MCF 10A (cell line): ENCODE measurements at regions not wholly inside any gene's neighbourhood (a gene's known extent, or its start where the extent isn't known, plus 50 kb on each side); places are given as distances from the start of the nearest gene placed in this dataset.

Experiments
- BruUV-seq: library from RNA; stranded (reverse); fragments of 400-500 nt; replicated peaks from 2 replicates; lab custom pipeline; 2021; lab: Mats Ljungman, UMichigan
- CTCF ChIA-PET: fragments of 300-600 bp; sonication (Branson Sonifier 250); formaldehyde crosslinking; extraction: SDS; loops from one replicate; lab custom pipeline; 2021; ENCODE audit warnings: antibody characterized with exemption, inconsistent platforms; lab: Yijun Ruan, JAX
- POLR2A ChIA-PET: fragments of 300-600, 350-650 bp; sonication (Branson Sonifier 250); formaldehyde crosslinking; extraction: SDS; loops from one replicate; lab custom pipeline; 2020; ENCODE audit warnings: antibody characterized with exemption, inconsistent platforms; lab: Yijun Ruan, JAX
- DNase-seq: peaks from one replicate; pipeline ENCODE4 v3.0.0-alpha.2; 2018; ENCODE audit not compliant: unreplicated experiment
- H3K27ac Mint-ChIP-seq: one replicate; pipeline ENCODE4 v1.8.0; 2022; ENCODE audit warnings: mild to moderate bottlenecking, low read depth, mixed read lengths; ENCODE audit not compliant: unreplicated experiment
- H3K27me3 Mint-ChIP-seq: one replicate; pipeline ENCODE4 v1.8.0; 2022; ENCODE audit warnings: mixed read lengths; ENCODE audit not compliant: insufficient read depth, unreplicated experiment
- H3K36me3 Mint-ChIP-seq: one replicate; pipeline ENCODE4 v1.8.0; 2022; ENCODE audit warnings: mild to moderate bottlenecking, moderate library complexity, mixed read lengths; ENCODE audit not compliant: insufficient read depth, unreplicated experiment
- H3K4me1 Mint-ChIP-seq: one replicate; pipeline ENCODE4 v1.8.0; 2022; ENCODE audit warnings: mixed read lengths; ENCODE audit not compliant: insufficient read depth, unreplicated experiment
- H3K4me3 Mint-ChIP-seq: one replicate; pipeline ENCODE4 v1.8.0; 2022; ENCODE audit warnings: mild to moderate bottlenecking, moderate library complexity, mixed read lengths; ENCODE audit not compliant: unreplicated experiment
- H3K9me3 Mint-ChIP-seq: one replicate; pipeline ENCODE4 v1.8.0; 2022; ENCODE audit warnings: mixed read lengths; ENCODE audit not compliant: unreplicated experiment
- intact Hi-C: fragments of 100-400 bp; cut with micrococcal nuclease; formaldehyde crosslinking; loops from 2 replicates; pipeline ENCODE4 v1.14.1; 2022
- TF ChIP-seq, protein P1 (sequence below): fragments of 200-600 bp; IDR thresholded peaks from one replicate; pipeline ENCODE4 v1.8.0; 2022; ENCODE audit warnings: antibody characterized with exemption, mild to moderate bottlenecking; ENCODE audit not compliant: unreplicated experiment

DNA sequence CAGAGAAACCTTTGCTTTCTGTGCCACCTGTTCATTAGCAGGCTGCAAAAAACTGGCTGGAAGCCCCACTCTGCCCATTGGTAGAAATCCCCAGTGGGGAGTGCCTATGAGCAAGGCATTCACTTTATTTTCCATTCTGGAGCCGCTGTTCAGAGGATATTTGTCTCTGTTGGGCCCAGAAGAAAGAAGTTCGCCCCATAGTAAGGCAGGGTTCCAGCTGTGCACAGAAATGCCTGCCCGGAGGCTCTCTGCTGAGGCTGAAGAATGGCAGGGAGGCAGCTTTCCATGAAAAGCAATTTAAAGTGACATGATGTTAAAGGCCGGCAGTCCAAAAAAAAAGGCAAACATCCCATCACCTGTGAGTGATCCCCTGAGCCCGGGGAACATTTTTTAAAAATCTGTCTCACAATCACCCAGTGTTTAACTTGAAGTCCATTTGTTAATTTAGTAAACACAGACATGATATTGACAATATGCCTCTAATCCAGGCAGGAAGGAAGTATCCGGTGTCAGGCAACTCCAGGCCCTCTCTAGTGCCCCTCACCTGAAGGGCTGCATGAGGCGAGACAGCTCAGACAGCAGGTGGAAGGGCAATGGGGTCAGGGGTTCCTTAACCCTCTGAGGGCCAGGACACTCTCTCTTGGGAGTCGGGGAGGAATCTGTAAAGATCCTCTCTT is 265.1 kb upstream of the SIX2 start:
- Mint-ChIP-seq H3K9me3 (no peaks in the 10 kb centered on the region), H3K4me3 (no peak overlapping the region), H3K27me3 (no peaks in the 10 kb centered on the region), H3K4me1 (peaks cover 16% of the 10 kb centered on the region), H3K27ac (no peak overlapping the region), H3K36me3 (no peaks in the 10 kb centered on the region)
- POLR2A ChIA-PET: no interaction called here
- intact Hi-C loops: no loop called here
- TF ChIP-seq, protein P1, sequence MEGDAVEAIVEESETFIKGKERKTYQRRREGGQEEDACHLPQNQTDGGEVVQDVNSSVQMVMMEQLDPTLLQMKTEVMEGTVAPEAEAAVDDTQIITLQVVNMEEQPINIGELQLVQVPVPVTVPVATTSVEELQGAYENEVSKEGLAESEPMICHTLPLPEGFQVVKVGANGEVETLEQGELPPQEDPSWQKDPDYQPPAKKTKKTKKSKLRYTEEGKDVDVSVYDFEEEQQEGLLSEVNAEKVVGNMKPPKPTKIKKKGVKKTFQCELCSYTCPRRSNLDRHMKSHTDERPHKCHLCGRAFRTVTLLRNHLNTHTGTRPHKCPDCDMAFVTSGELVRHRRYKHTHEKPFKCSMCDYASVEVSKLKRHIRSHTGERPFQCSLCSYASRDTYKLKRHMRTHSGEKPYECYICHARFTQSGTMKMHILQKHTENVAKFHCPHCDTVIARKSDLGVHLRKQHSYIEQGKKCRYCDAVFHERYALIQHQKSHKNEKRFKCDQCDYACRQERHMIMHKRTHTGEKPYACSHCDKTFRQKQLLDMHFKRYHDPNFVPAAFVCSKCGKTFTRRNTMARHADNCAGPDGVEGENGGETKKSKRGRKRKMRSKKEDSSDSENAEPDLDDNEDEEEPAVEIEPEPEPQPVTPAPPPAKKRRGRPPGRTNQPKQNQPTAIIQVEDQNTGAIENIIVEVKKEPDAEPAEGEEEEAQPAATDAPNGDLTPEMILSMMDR: no peak
- BruUV-seq: no TSS peak
- no peak for DNase-seq
- CTCF ChIA-PET: interaction anchor here (0.7 to 1.1 kb wide), 2 partner anchors 21 to 129 kb away, joined by 3 read pairs; no protein-coding TSS in a partner anchor

DNA sequence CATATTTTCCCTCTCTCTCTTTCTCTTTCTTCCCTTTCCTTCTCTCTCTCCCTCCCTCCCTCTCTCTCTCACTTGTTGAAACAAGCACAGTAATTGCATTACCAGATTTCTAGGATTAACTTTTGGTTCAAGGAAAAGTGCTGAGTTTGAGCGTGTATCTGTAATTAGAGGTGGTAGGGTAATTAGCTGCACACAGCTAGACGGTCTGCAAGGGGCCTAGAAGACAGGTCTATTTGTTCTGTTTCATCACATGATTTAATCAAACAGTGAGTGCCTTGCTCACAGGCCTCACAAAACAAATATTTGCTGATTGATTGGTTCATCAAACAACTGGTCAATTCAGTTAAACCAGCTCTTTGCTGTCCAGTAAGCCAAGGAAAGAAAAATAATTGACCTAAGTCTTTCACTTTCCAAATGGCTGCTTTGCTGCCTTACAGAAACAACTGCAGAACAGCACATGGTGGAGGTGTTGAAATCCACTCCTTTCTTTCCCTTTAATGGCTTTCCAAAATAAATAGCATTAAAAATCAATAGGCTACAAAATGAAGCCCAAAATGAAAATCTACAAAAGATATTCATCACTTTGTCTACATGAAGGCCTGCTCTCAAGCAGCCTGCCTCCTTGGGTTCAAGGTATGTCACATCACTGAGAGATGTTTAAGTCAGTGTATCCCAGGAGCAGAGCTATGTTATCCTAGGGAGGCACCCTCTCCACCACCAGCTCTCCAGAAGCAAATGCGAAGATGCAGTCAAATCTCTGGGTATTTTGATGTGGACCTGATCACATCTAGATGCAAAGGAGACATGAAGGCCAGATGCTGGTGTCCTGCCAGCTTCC is 264.4 kb upstream of the SIX2 start:
- intact Hi-C loops: no loop called here
- DNase-seq: no peak

DNA sequence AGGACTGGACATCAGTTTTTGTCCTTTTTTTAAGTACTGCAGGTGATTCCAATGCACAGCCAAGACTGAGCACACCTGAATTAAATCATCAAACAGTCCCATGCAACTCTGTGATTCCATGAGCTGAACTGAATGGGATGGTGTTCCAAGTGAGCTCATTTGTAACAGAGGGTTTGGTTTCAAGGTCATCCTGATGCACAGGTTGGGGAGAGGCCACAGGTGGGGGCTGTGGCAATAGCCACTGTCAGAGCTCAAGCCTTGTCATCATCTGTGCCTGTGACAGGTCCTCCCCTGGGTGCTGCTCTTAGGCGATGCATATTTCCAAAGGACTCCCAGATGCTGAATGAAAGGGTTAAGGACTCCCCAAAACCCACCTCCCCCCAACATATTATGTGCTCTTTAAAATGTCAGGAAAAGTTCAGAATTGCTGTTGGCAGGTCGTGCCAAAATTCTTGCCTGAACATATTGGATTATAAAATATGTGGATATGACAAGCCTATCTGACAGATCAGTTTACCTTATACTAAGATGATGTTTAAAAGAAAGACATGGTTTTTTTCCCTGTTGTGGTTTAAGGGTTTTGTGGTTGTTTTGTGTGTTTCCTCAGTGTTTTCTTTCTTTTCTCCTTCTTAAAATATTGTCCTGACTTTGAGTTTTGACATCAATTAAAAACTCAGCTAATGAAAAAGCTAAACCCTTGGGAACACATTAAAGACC is 263.5 kb upstream of the SIX2 start:
- CTCF ChIA-PET: no interaction called here
- intact Hi-C loops: no loop called here
- Mint-ChIP-seq H3K4me3 (no peak overlapping the region), H3K27me3 (no peaks in the 10 kb centered on the region), H3K9me3 (no peaks in the 10 kb centered on the region), H3K36me3 (no peaks in the 10 kb centered on the region), H3K27ac (no peak overlapping the region), H3K4me1 (peaks cover 16% of the 10 kb centered on the region)
- BruUV-seq: no TSS peak
- no peak for DNase-seq
- POLR2A ChIA-PET: interaction anchor here (0.9 kb wide), 1 partner anchor 13 kb away, joined by 4 read pairs; no protein-coding TSS in a partner anchor
- TF ChIP-seq, protein P1: no peak

More for the DNA sequence above, 264.4 kb upstream of the SIX2 start:
- Mint-ChIP-seq H3K27me3 (no peaks in the 10 kb centered on the region), H3K27ac (no peak overlapping the region), H3K4me1 (peaks cover 16% of the 10 kb centered on the region), H3K9me3 (no peaks in the 10 kb centered on the region), H3K36me3 (no peaks in the 10 kb centered on the region), H3K4me3 (no peak overlapping the region)
- ChIA-PET POLR2A (interaction anchor here (0.7 to 0.9 kb wide), 2 partner anchors 14 to 245 kb away, joined by 4 read pairs; no protein-coding TSS in a partner anchor), CTCF (interaction anchor here (0.7 to 1.1 kb wide), 2 partner anchors 20 to 130 kb away, joined by 3 read pairs; no protein-coding TSS in a partner anchor)
- BruUV-seq: no TSS peak
- TF ChIP-seq, protein P1: no peak
